GM23248 (cell line): ENCODE measurements at regions not wholly inside any gene's neighbourhood (a gene's known extent, or its start where the extent isn't known, plus 50 kb on each side); places are given as distances from the start of the nearest gene placed in this dataset.

Source experiments
- DNase-seq: peaks from one replicate; pipeline ENCODE4 v3.0.0-alpha.2; 2015
- H2AFZ ChIP-seq: fragments of 200-600 bp; sonication (generic); 2 replicates; pipeline ENCODE4 v1.6.1; 2016; ENCODE audit warnings: antibody characterized with exemption
- H3F3A ChIP-seq: fragments of 200-600 bp; sonication (generic); 2 replicates; pipeline ENCODE4 v1.6.1; 2016; ENCODE audit warnings: mild to moderate bottlenecking, antibody characterized with exemption, mixed run types; ENCODE audit not compliant: insufficient read depth
- H3K27ac ChIP-seq: fragments of 200-600 bp; sonication (generic); 2 replicates; pipeline ENCODE4 v1.5.1; 2016; ENCODE audit warnings: mild to moderate bottlenecking
- H3K27me3 ChIP-seq: fragments of 200-600 bp; sonication (generic); replicated peaks from 2 replicates; pipeline ENCODE4 v1.6.1; 2016; ENCODE audit warnings: mild to moderate bottlenecking; ENCODE audit not compliant: insufficient read depth
- H3K36me3 ChIP-seq: fragments of 200-600 bp; sonication (generic); 2 replicates; pipeline ENCODE4 v1.6.1; 2016; ENCODE audit warnings: low read depth, mild to moderate bottlenecking
- H3K4me1 ChIP-seq: fragments of 200-600 bp; sonication (generic); 2 replicates; pipeline ENCODE4 v1.6.1; 2016; ENCODE audit warnings: mild to moderate bottlenecking; ENCODE audit not compliant: insufficient read depth
- H3K4me2 ChIP-seq: fragments of 200-600 bp; sonication (generic); one replicate; pipeline ENCODE4 v1.6.1; 2016; ENCODE audit warnings: mild to moderate bottlenecking; ENCODE audit not compliant: unreplicated experiment
- H3K4me3 ChIP-seq: fragments of 200-600 bp; sonication (generic); 2 replicates; pipeline ENCODE4 v1.5.1; 2016; ENCODE audit warnings: mild to moderate bottlenecking
- H3K79me2 ChIP-seq: fragments of 200-600 bp; sonication (generic); 2 replicates; pipeline ENCODE4 v1.6.1; 2016; ENCODE audit warnings: mild to moderate bottlenecking; ENCODE audit not compliant: insufficient read depth
- H3K9ac ChIP-seq: fragments of 200-600 bp; sonication (generic); 2 replicates; pipeline ENCODE4 v1.6.1; 2016; ENCODE audit warnings: mild to moderate bottlenecking
- H3K9me2 ChIP-seq: fragments of 200-600 bp; sonication (generic); 2 replicates; pipeline ENCODE4 v1.6.1; 2016; ENCODE audit warnings: mixed run types, mild to moderate bottlenecking, moderate library complexity; ENCODE audit not compliant: insufficient read depth
- H3K9me3 ChIP-seq: fragments of 200-600 bp; sonication (generic); one replicate; pipeline ENCODE4 v1.6.1; 2017; ENCODE audit warnings: low read depth
- H4K20me1 ChIP-seq: fragments of 200-600 bp; sonication (generic); 2 replicates; pipeline ENCODE4 v1.6.0; 2016; ENCODE audit not compliant: insufficient read depth
- EZH2 ChIP-seq: fragments of 200-600 bp; sonication (generic); IDR thresholded peaks from 2 replicates; pipeline ENCODE4 v1.6.1; 2018; ENCODE audit warnings: antibody characterized with exemption, mild to moderate bottlenecking; ENCODE audit not compliant: insufficient read depth, poor library complexity, severe bottlenecking
- EZH2phosphoT487 ChIP-seq: fragments of 200-600 bp; sonication (generic); IDR thresholded peaks from 2 replicates; pipeline ENCODE4 v1.6.1; 2018; ENCODE audit warnings: antibody characterized with exemption, moderate library complexity, mild to moderate bottlenecking, low read depth; ENCODE audit not compliant: insufficient read depth
- WGBS, 2 experiments: methylation state at CpG; one replicate each; pipeline ENCODE4 v1.1.6; 2015 to 2017; ENCODE audit warnings: low lambda C conversion rate in 2 of 2, low coverage in 1 of 2; ENCODE audit errors: missing lambda C conversion rate in 2 of 2; 5-methylcytosine and 5-hydroxymethylcytosine counted together
- in situ Hi-C: fragments of 300-500 bp; cut with MboI; formaldehyde crosslinking; loops from 2 replicates; pipeline ENCODE4 v1.15.0; 2020

DNA sequence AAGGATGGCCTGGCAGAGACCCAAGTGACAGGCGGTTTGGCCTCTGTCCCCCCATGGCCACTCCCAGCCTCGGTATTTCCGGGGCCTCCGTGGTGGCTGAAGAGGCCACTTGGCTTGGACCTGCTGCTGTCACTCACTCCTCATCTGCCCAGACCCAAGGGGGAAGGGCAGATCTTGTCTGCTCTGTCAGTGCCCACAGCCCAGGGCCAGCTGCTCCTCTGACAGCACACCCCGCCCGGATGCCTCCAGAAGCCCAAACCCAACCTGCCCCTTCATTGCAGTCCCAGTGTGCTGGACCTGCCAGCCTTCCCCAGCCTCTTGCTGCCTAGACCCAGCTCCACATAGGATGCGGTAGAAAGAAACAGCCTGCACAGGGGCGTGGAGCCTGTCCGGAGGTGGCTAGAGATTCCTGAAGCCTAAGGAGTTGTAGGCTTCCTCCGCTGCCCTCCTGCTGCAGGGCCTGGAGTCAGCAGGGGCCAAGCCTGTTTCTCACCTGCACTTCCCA lies 52.0 kb downstream of the MAGEF1 start:
- Histone ChIP-seq H3K4me2 (no peak overlapping the region), H3K4me1 (no peaks in the 10 kb centered on the region), H3K36me3 (no peaks in the 10 kb centered on the region), H3K4me3 (no peak overlapping the region), H2AFZ (no peak overlapping the region), H3K27ac (no peak overlapping the region), H3K9me2 (no peaks in the 10 kb centered on the region), H3F3A (0 out of 2 replicates have a peak, but pooled peaks cover 3% of the 10 kb centered on the region), H4K20me1 (no peaks in the 10 kb centered on the region), H3K9ac (no peak overlapping the region), H3K9me3 (no peaks in the 10 kb centered on the region), H3K27me3 (no peaks in the 10 kb centered on the region), H3K79me2 (no peaks in the 10 kb centered on the region)
- TF ChIP-seq EZH2 (no peak), EZH2phosphoT487 (no peak)
- in situ Hi-C loops = no loop called here
- WGBS, 2 experiments = 56 to 64% methylated on average over 10 of the region's 10 CpGs
- no peak for DNase-seq

DNA sequence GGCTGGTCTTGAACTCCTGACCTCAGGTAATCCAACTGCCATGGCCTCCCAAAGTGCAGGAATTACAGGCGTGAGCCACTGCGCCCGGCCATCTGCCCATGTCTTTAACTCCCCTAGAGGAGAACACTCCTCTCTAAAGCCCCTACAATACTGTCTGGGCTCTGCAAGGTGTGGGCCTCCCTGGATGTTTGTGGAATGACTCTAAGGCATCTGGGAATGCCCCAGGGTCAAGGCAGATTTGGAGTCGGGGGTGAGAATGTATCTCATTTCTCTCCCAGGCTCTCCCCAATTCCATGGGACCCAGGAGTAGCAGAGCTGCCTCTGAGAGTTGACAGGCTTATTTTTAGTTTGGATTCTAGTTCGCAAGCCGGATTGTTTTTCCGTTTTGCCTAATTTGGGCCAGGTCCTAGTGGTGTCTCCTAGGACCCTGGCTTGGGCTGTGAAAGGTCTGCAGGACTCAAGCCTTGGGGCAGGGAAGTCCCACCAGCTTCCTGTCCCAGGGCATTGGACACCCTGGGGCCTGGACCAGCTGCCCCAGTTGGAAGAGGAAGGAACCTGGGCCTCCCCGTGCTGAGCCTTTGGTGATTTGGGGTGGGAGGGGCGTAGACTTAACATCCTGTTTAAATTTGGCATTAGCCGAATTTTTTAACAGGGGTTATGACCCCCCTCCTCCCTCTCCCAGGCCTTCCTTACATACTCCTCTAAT lies 53.5 kb downstream of the MAGEF1 start:
- Histone ChIP-seq H3K4me2 (no peak overlapping the region), H3K9ac (no peak overlapping the region), H3K27ac (no peak overlapping the region), H3K9me3 (no peaks in the 10 kb centered on the region), H3K79me2 (no peaks in the 10 kb centered on the region), H3K4me1 (no peaks in the 10 kb centered on the region), H3K9me2 (no peaks in the 10 kb centered on the region), H2AFZ (no peak overlapping the region), H3F3A (0 out of 2 replicates have a peak, but pooled peaks cover 3% of the 10 kb centered on the region), H3K4me3 (no peak overlapping the region), H3K36me3 (no peaks in the 10 kb centered on the region), H4K20me1 (no peaks in the 10 kb centered on the region), H3K27me3 (no peaks in the 10 kb centered on the region)
- DNase-seq = no peak
- TF ChIP-seq EZH2phosphoT487 (no peak), EZH2 (no peak)
- in situ Hi-C loops = no loop called here
- WGBS, 2 experiments = 80 to 82% methylated on average over 10 of the region's 10 CpGs

DNA sequence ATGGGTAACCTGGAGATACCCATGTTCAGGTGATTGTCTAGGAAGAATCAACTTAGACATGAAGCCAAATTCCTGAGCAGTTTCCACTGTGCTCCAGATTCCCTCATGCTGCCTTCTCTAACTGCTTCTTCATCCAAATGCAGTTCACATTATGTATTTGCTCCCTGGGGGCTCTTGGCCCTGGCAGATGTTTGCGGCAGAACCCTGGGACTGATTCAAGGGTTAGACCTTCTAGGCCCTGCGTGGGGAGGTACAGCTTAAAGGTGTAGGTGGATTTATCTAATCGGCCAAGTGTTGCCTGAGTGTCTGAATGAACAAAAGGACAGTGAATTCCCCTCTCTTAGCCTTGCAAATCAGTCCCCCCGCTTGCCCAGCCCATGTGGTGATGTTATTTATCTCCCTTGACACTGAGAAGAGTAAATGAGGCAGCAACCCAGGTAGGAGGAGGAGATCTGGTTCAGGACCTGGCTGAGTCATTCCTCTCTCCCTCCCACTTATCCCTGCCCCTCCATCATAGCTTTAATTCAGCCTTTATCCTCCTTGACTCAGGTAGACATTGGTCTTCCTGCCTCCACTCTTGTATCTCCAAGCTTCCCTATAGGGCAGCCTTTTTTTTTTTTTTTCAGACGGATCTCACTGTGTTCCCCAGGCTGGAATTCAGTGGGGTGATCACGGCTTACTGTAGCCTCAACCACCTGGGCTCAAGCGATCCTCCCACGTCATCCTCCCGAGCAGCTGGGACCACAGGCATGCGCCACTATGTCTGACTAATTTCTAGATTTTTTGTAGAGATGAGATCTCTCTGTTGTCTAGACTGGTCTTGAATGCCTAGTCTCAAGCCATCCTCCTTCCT lies 54.8 kb downstream of the MAGEF1 start:
- Histone ChIP-seq H3K9ac (no peak overlapping the region), H3K79me2 (no peaks in the 10 kb centered on the region), H3K9me2 (no peaks in the 10 kb centered on the region), H4K20me1 (no peaks in the 10 kb centered on the region), H3K9me3 (no peaks in the 10 kb centered on the region), H2AFZ (no peak overlapping the region), H3K4me2 (no peak overlapping the region), H3K27me3 (no peaks in the 10 kb centered on the region), H3K36me3 (no peaks in the 10 kb centered on the region), H3F3A (no peaks in the 10 kb centered on the region), H3K4me3 (no peak overlapping the region), H3K27ac (no peak overlapping the region), H3K4me1 (no peaks in the 10 kb centered on the region)
- no peak for TF ChIP-seq EZH2phosphoT487
- peak; percentile 32 for DNase-seq
- 67 to 68% methylated on average over 10 of the region's 10 CpGs for WGBS, 2 experiments
- in situ Hi-C loops = no loop called here

DNA sequence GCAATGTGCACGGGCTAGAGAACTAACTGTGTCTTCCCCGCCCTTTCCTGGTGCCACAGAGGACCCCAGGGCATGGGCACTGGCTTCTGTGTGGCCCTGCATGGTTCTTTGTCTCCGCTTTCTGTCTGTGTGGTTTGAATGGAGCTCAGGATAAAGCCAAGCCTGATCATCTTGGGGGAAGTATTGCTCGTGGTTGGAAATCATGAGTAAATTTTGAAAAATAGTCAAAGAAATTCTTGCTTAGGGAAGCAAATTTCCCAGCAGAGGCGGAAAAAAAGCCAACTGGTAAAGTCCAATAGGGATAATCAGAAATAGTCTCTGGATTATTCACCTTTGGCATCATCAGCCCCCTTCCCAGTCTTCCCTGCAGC lies 55.4 kb downstream of the MAGEF1 start:
- no peak overlapping the region for H3K4me2 ChIP-seq
- no peaks in the 10 kb centered on the region for H4K20me1 ChIP-seq
- H3K9ac ChIP-seq = no peak overlapping the region
- H3K4me1 ChIP-seq = no peaks in the 10 kb centered on the region
- in situ Hi-C loops = no loop called here
- H3K9me2 ChIP-seq = no peaks in the 10 kb centered on the region
- H2AFZ ChIP-seq = no peak overlapping the region
- H3F3A ChIP-seq = no peaks in the 10 kb centered on the region
- no peak overlapping the region for H3K27ac ChIP-seq
- DNase-seq = no peak
- no peaks in the 10 kb centered on the region for H3K79me2 ChIP-seq
- TF ChIP-seq EZH2 (no peak), EZH2phosphoT487 (no peak)
- H3K36me3 ChIP-seq = no peaks in the 10 kb centered on the region
- H3K4me3 ChIP-seq = no peak overlapping the region
- H3K27me3 ChIP-seq = no peaks in the 10 kb centered on the region
- H3K9me3 ChIP-seq = no peaks in the 10 kb centered on the region
- 35% methylated on average over 5 of the region's 5 CpGs for WGBS, 2 experiments
